ENCODE measurements at regions not wholly inside any gene's neighbourhood (a gene's known extent, or its start where the extent isn't known, plus 50 kb on each side); places are given as distances from the start of the nearest gene placed in this dataset.
A peak's percentile ranks its signal among the peaks of the same experiment; 100 is the strongest.

GRCh38 chr5:56480078-56480704 lies 247.1 kb upstream of the ANKRD55 start:
- no peak for DNase-seq
- peak overlapping the region; percentile 23 for H3K4me3 Mint-ChIP-seq (ENCODE audit: unreplicated experiment)
- no peaks in the 10 kb centered on the region for H3K36me3 Mint-ChIP-seq (ENCODE audit: unreplicated experiment)
- H3K4me1 Mint-ChIP-seq (ENCODE audit: low read depth, unreplicated experiment): peaks cover 1% of the 10 kb centered on the region
- H3K27me3 Mint-ChIP-seq (ENCODE audit: unreplicated experiment): peaks cover 10% of the 10 kb centered on the region
- no peak for TF ChIP-seq CTCF (IDR thresholded peaks at IDR 0.05; ENCODE audit: partially characterized antibody, unreplicated experiment)
- H3K27ac Mint-ChIP-seq (ENCODE audit: unreplicated experiment): no peak overlapping the region
- H3K9me3 Mint-ChIP-seq (ENCODE audit: unreplicated experiment): peaks cover 1% of the 10 kb centered on the region

GRCh38 chr5:56479696-56480077 lies 246.6 kb upstream of the ANKRD55 start:
- no peak for TF ChIP-seq CTCF (IDR thresholded peaks at IDR 0.05; ENCODE audit: partially characterized antibody, unreplicated experiment)
- Mint-ChIP-seq H3K4me1 (ENCODE audit: low read depth, unreplicated experiment) (peaks cover 1% of the 10 kb centered on the region), H3K36me3 (ENCODE audit: unreplicated experiment) (no peaks in the 10 kb centered on the region), H3K27me3 (ENCODE audit: unreplicated experiment) (peaks cover 10% of the 10 kb centered on the region), H3K4me3 (ENCODE audit: unreplicated experiment) (peak overlapping the region; percentile 23), H3K27ac (ENCODE audit: unreplicated experiment) (no peak overlapping the region), H3K9me3 (ENCODE audit: unreplicated experiment) (peaks cover 1% of the 10 kb centered on the region)
- DNase-seq: no peak

- Mint-ChIP-seq H3K36me3 (ENCODE audit: unreplicated experiment) (no peaks in the 10 kb centered on the region), H3K27ac (ENCODE audit: unreplicated experiment) (no peak overlapping the region), H3K4me3 (ENCODE audit: unreplicated experiment) (no peak overlapping the region), H3K27me3 (ENCODE audit: unreplicated experiment) (peaks cover 9% of the 10 kb centered on the region), H3K4me1 (ENCODE audit: low read depth, unreplicated experiment) (peaks cover 1% of the 10 kb centered on the region), H3K9me3 (ENCODE audit: unreplicated experiment) (peaks cover 1% of the 10 kb centered on the region)
- DNase-seq: no peak
- TF ChIP-seq CTCF (IDR thresholded peaks at IDR 0.05; ENCODE audit: partially characterized antibody, unreplicated experiment): no peak
Measured at GRCh38 chr5:56479126-56479525, 246.0 kb upstream of the ANKRD55 start.

GRCh38 chr5:56478062-56478461 lies 244.9 kb upstream of the ANKRD55 start:
- no peak for DNase-seq
- Mint-ChIP-seq H3K4me3 (ENCODE audit: unreplicated experiment) (no peak overlapping the region), H3K36me3 (ENCODE audit: unreplicated experiment) (no peaks in the 10 kb centered on the region), H3K27me3 (ENCODE audit: unreplicated experiment) (peaks cover 9% of the 10 kb centered on the region), H3K27ac (ENCODE audit: unreplicated experiment) (no peak overlapping the region), H3K4me1 (ENCODE audit: low read depth, unreplicated experiment) (peaks cover 1% of the 10 kb centered on the region), H3K9me3 (ENCODE audit: unreplicated experiment) (peaks cover 1% of the 10 kb centered on the region)
- no peak for TF ChIP-seq CTCF (IDR thresholded peaks at IDR 0.05; ENCODE audit: partially characterized antibody, unreplicated experiment)

- Mint-ChIP-seq H3K36me3 (ENCODE audit: unreplicated experiment) (no peaks in the 10 kb centered on the region), H3K9me3 (ENCODE audit: unreplicated experiment) (peaks cover 1% of the 10 kb centered on the region), H3K27me3 (ENCODE audit: unreplicated experiment) (peaks cover 9% of the 10 kb centered on the region), H3K4me1 (ENCODE audit: low read depth, unreplicated experiment) (peaks cover 1% of the 10 kb centered on the region), H3K27ac (ENCODE audit: unreplicated experiment) (no peak overlapping the region), H3K4me3 (ENCODE audit: unreplicated experiment) (no peak overlapping the region)
- no peak for DNase-seq
- no peak for TF ChIP-seq CTCF (IDR thresholded peaks at IDR 0.05; ENCODE audit: partially characterized antibody, unreplicated experiment)
Measured at GRCh38 chr5:56476487-56476856, 243.3 kb upstream of the ANKRD55 start.

Measured in glutamatergic neuron (in vitro differentiated cells).